ENCODE measurements at regions not wholly inside any gene's neighbourhood (a gene's known extent, or its start where the extent isn't known, plus 50 kb on each side); places are given as distances from the start of the nearest gene placed in this dataset.

DNA sequence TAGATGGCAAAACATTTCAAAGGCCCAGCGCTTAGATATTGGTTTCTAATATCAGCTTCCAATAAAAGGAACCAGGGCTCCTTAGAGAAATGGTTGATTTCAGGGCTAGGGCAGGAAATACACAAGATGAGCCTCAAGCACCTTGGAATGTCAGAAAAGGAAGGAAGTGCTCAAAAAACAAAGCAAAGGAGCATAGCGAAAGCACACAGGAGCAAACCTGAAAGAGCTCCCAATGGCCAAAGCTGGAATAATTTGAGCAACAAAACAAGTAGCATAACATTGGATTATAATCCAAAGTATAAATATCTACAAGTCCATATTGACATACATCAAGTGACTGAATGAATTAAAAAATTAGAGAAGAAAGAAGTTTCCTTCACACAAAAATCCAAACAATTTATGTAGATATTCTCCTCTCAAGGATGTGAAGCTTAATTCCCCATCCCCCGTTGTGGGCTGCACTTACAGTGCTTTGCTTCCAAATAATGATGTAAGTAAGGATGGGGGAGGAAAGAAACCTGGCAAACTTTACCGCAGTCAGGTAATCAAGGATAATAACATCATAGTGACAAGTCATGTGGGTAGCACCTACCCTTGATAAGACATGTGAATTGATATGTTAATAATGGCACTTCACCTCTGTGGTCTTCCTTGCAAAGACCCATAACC, 132.9 kb upstream of the DST start:
- Mint-ChIP-seq H3K27ac (no peak overlapping the region), H3K4me1 (no peaks in the 10 kb centered on the region), H3K4me3 (no peak overlapping the region), H3K27me3 (no peaks in the 10 kb centered on the region), H3K9me3 (ENCODE audit: insufficient read depth) (no peaks in the 10 kb centered on the region)
- ChIA-PET POLR2A (no interaction called here), CTCF (no interaction called here)
- no peak overlapping the region for H3K4me2 ChIP-seq (replicated peaks; ENCODE audit: low read depth, low read length, poor library complexity, severe bottlenecking)
- intact Hi-C loops (cut with micrococcal nuclease), result no loop called here
- ATAC-seq (ENCODE audit: low read depth) (no peak), DNase-seq (no peak)
- H3K9ac ChIP-seq (ENCODE audit: low read length), result no peak overlapping the region
- H3K4me1 ChIP-seq (ENCODE audit: control insufficient read depth in 2 of 2, insufficient read depth in 2 of 2, low read length in 2 of 2), result no peaks in the 10 kb centered on the region
- no peaks in the 10 kb centered on the region for H3K79me2 ChIP-seq (ENCODE audit: control insufficient read depth, insufficient read depth, low read length)
- no peak overlapping the region for H2AFZ ChIP-seq (ENCODE audit: insufficient read depth, low read depth, low read length, poor library complexity, severe bottlenecking)
- no peaks in the 10 kb centered on the region for H3K27me3 ChIP-seq (replicated peaks in 1 of 4; ENCODE audit: control extremely low read depth in 1 of 4, control insufficient read depth in 3 of 4, insufficient read depth in 4 of 4, low read length in 3 of 4)
- no peaks in the 10 kb centered on the region for H3K36me3 ChIP-seq (replicated peaks in 1 of 2; ENCODE audit: control extremely low read depth in 1 of 2, control insufficient read depth in 1 of 2, extremely low read depth in 1 of 2, insufficient read depth in 2 of 2, low read length in 1 of 2)
- H3K4me3 ChIP-seq (ENCODE audit: control extremely low read depth in 1 of 5, extremely low read depth in 1 of 5, insufficient read depth in 1 of 5, low read depth in 2 of 5, low read length in 4 of 5), result no peak overlapping the region
- H3K9me3 ChIP-seq (ENCODE audit: control extremely low read depth in 1 of 3, control insufficient read depth in 2 of 3, insufficient read depth in 1 of 3, low read length in 2 of 3), result no peaks in the 10 kb centered on the region
- no peaks in the 10 kb centered on the region for H4K20me1 ChIP-seq (ENCODE audit: control insufficient read depth, insufficient read depth, low read length, poor library complexity, severe bottlenecking)
- H3K27ac ChIP-seq (ENCODE audit: low read length in 2 of 2), result no peak overlapping the region
- TF ChIP-seq EZH2 (IDR thresholded peaks at IDR 0.05; ENCODE audit: borderline replicate concordance, insufficient read depth, low read depth, low read length, poor library complexity, severe bottlenecking), result no peak
- TF ChIP-seq, protein P1, sequence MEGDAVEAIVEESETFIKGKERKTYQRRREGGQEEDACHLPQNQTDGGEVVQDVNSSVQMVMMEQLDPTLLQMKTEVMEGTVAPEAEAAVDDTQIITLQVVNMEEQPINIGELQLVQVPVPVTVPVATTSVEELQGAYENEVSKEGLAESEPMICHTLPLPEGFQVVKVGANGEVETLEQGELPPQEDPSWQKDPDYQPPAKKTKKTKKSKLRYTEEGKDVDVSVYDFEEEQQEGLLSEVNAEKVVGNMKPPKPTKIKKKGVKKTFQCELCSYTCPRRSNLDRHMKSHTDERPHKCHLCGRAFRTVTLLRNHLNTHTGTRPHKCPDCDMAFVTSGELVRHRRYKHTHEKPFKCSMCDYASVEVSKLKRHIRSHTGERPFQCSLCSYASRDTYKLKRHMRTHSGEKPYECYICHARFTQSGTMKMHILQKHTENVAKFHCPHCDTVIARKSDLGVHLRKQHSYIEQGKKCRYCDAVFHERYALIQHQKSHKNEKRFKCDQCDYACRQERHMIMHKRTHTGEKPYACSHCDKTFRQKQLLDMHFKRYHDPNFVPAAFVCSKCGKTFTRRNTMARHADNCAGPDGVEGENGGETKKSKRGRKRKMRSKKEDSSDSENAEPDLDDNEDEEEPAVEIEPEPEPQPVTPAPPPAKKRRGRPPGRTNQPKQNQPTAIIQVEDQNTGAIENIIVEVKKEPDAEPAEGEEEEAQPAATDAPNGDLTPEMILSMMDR (IDR thresholded peaks at IDR 0.05), result no peak
- no CpG with 5 or more reads among the region's 4 CpGs for WGBS (ENCODE audit: insufficient coverage)

- Mint-ChIP-seq H3K4me3 (no peak overlapping the region), H3K27ac (no peak overlapping the region), H3K4me1 (no peaks in the 10 kb centered on the region), H3K9me3 (ENCODE audit: insufficient read depth) (no peaks in the 10 kb centered on the region), H3K27me3 (peaks cover 3% of the 10 kb centered on the region)
- no peak for DNase-seq
- TF ChIP-seq, protein P1 (IDR thresholded peaks at IDR 0.05), result no peak
- TF ChIP-seq EZH2 (IDR thresholded peaks at IDR 0.05; ENCODE audit: borderline replicate concordance, insufficient read depth, low read depth, low read length, poor library complexity, severe bottlenecking), result no peak
- H3K36me3 ChIP-seq (replicated peaks in 1 of 2; ENCODE audit: control extremely low read depth in 1 of 2, control insufficient read depth in 1 of 2, extremely low read depth in 1 of 2, insufficient read depth in 2 of 2, low read length in 1 of 2), result no peaks in the 10 kb centered on the region
- no CpG with 5 or more reads among the region's 1 CpG for WGBS (ENCODE audit: insufficient coverage)
- no peaks in the 10 kb centered on the region for H3K79me2 ChIP-seq (ENCODE audit: control insufficient read depth, insufficient read depth, low read length)
- H3K9me3 ChIP-seq (ENCODE audit: control extremely low read depth in 1 of 3, control insufficient read depth in 2 of 3, insufficient read depth in 1 of 3, low read length in 2 of 3), result no peaks in the 10 kb centered on the region
- no peaks in the 10 kb centered on the region for H4K20me1 ChIP-seq (ENCODE audit: control insufficient read depth, insufficient read depth, low read length, poor library complexity, severe bottlenecking)
- CTCF ChIA-PET, result no interaction called here
- H2AFZ ChIP-seq (ENCODE audit: insufficient read depth, low read depth, low read length, poor library complexity, severe bottlenecking), result no peak overlapping the region
- no peaks in the 10 kb centered on the region for H3K27me3 ChIP-seq (replicated peaks in 1 of 4; ENCODE audit: control extremely low read depth in 1 of 4, control insufficient read depth in 3 of 4, insufficient read depth in 4 of 4, low read length in 3 of 4)
- H3K4me1 ChIP-seq (ENCODE audit: control insufficient read depth in 2 of 2, insufficient read depth in 2 of 2, low read length in 2 of 2), result no peaks in the 10 kb centered on the region
- no peak overlapping the region for H3K27ac ChIP-seq (ENCODE audit: low read length in 2 of 2)
- no peak overlapping the region for H3K4me3 ChIP-seq (ENCODE audit: control extremely low read depth in 1 of 5, extremely low read depth in 1 of 5, insufficient read depth in 1 of 5, low read depth in 2 of 5, low read length in 4 of 5)
- intact Hi-C loops (cut with micrococcal nuclease), result no loop called here
- POLR2A ChIA-PET, result no interaction called here
- ATAC-seq (ENCODE audit: low read depth), result no peak
- no peak overlapping the region for H3K4me2 ChIP-seq (replicated peaks; ENCODE audit: low read depth, low read length, poor library complexity, severe bottlenecking)
- no peak overlapping the region for H3K9ac ChIP-seq (ENCODE audit: low read length)
Measured at GRCh38 chr6:56772737-56773184, 130.1 kb upstream of the DST start.

Data from B cell (primary cell).